ENCODE measurements at regions not wholly inside any gene's neighbourhood (a gene's known extent, or its start where the extent isn't known, plus 50 kb on each side); places are given as distances from the start of the nearest gene placed in this dataset.

GRCh38 chr5:1643651-1644392 is 120.1 kb upstream of the LPCAT1 start:
- intact Hi-C loops (cut with DNase I): loop anchor here in 9 of 10 donors (2.0 to 10.0 kb wide), 9 partner anchors 169 to 719 kb away; no protein-coding TSS in a partner anchor
- no peak for ATAC-seq
- DNase-seq: no peak

GRCh38 chr5:1642621-1643061 is 118.9 kb upstream of the LPCAT1 start:
- no peak overlapping the region for H3K4me3 ChIP-seq
- WGBS, 2 donors: 78 to 80% methylated on average over 11 of the region's 11 CpGs
- TF ChIP-seq CTCF (IDR thresholded peaks at IDR 0.05): no peak
- H3K36me3 ChIP-seq: no peaks in the 10 kb centered on the region
- peaks cover 0 to 17% (median 7%) of the 10 kb centered on the region in 9 donors for H3K4me1 ChIP-seq
- DNase-seq: no peak
- intact Hi-C loops (cut with DNase I): loop anchor here in 8 of 10 donors (5.0 to 10.0 kb wide), 8 partner anchors 168 to 718 kb away; no protein-coding TSS in a partner anchor
- peak in 1 of 8 donors; percentile 38 for ATAC-seq
- no peaks in the 10 kb centered on the region for H3K9me3 ChIP-seq
- H3K27ac ChIP-seq: no peak overlapping the region
- H3K27me3 ChIP-seq: peaks cover 7 to 44% (median 27%) of the 10 kb centered on the region in 7 donors

More at GRCh38 chr5:1643651-1644392, 120.1 kb upstream of the LPCAT1 start:
- no peak overlapping the region for H3K4me3 ChIP-seq
- H3K36me3 ChIP-seq: no peaks in the 10 kb centered on the region
- H3K27me3 ChIP-seq: peaks cover 7 to 45% (median 28%) of the 10 kb centered on the region in 7 donors
- WGBS, 2 donors: 24% methylated on average over 14 of the region's 14 CpGs
- no peaks in the 10 kb centered on the region for H3K9me3 ChIP-seq
- TF ChIP-seq CTCF (IDR thresholded peaks at IDR 0.05): no peak
- no peak overlapping the region for H3K27ac ChIP-seq
- H3K4me1 ChIP-seq: peaks cover 0 to 17% (median 7%) of the 10 kb centered on the region in 9 donors

- no peak for TF ChIP-seq CTCF (IDR thresholded peaks at IDR 0.05)
- no peak overlapping the region for H3K4me3 ChIP-seq
- intact Hi-C loops (cut with DNase I): loop anchor here in 8 of 10 donors (5.0 to 10.0 kb wide), 8 partner anchors 167 to 717 kb away; no protein-coding TSS in a partner anchor
- peaks cover 0 to 17% (median 7%) of the 10 kb centered on the region in 9 donors for H3K4me1 ChIP-seq
- 82 to 85% methylated on average over 8 of the region's 8 CpGs for WGBS, 2 donors
- H3K27ac ChIP-seq: no peak overlapping the region
- no peaks in the 10 kb centered on the region for H3K9me3 ChIP-seq
- DNase-seq (no peak), ATAC-seq (no peak)
- H3K27me3 ChIP-seq: peaks cover 7 to 41% (median 24%) of the 10 kb centered on the region in 7 donors
- no peaks in the 10 kb centered on the region for H3K36me3 ChIP-seq
These were observed 118.5 kb upstream of the LPCAT1 start for GRCh38 chr5:1642221-1642620.

- no peaks in the 10 kb centered on the region for H3K36me3 ChIP-seq
- no peak overlapping the region for H3K4me3 ChIP-seq
- DNase-seq: peak; percentile 72 to 81
- H3K4me1 ChIP-seq: peaks cover 0 to 17% (median 7%) of the 10 kb centered on the region in 9 donors
- H3K27ac ChIP-seq: no peak overlapping the region
- intact Hi-C loops (cut with DNase I): loop anchor here in 8 of 10 donors (5.0 to 10.0 kb wide), 8 partner anchors 167 to 717 kb away; no protein-coding TSS in a partner anchor
- H3K9me3 ChIP-seq: no peaks in the 10 kb centered on the region
- ATAC-seq: peak in 7 of 8 donors; percentile 43 to 66 (median 60)
- peaks cover 7 to 41% (median 24%) of the 10 kb centered on the region in 7 donors for H3K27me3 ChIP-seq
- 3% methylated on average over 12 of the region's 12 CpGs for WGBS, 2 donors
- TF ChIP-seq CTCF (IDR thresholded peaks at IDR 0.05): peak; percentile 51 to 91 (median 73)
These were observed 117.9 kb upstream of the LPCAT1 start for GRCh38 chr5:1641560-1642166.

All from heart right ventricle (tissue), 16 donors.